HepG2 (cell line): ENCODE measurements at regions not wholly inside any gene's neighbourhood (a gene's known extent, or its start where the extent isn't known, plus 50 kb on each side); places are given as distances from the start of the nearest gene placed in this dataset.

Source experiments
- ATAC-seq: fragments of 200-7000 bp; cut with Tn5 transposase; 3 replicates; pipeline ENCODE4 v1.9.1; 2020; ENCODE audit warnings: mild to moderate bottlenecking, moderate library complexity
- BruUV-seq: library from RNA; stranded (reverse); fragments of 400-500 nt; replicated peaks from 2 replicates; lab custom pipeline; 2021; lab: Mats Ljungman, UMichigan
- CTCF ChIA-PET: fragments of 300-600 bp; formaldehyde crosslinking; extraction: SDS; loops from one replicate; lab custom pipeline; 2021; ENCODE audit warnings: low total read pairs, inconsistent platforms, low intra/inter-chr PET ratio; lab: Yijun Ruan, JAX
- POLR2A ChIA-PET: fragments of 350-600 bp; sonication (Branson Sonifier 250); formaldehyde crosslinking; loops from one replicate; lab custom pipeline; 2020; ENCODE audit warnings: antibody characterized with exemption, inconsistent platforms; lab: Yijun Ruan, JAX
- DNase-seq: peaks from one replicate; pipeline ENCODE4 v3.0.0-alpha.2; 2015; ENCODE audit warnings: low spot score
- FAIRE-seq: peaks from 3 replicates; lab custom pipeline; 2011; peaks lifted over from hg19 to GRCh38; lab: Jason Lieb, UNC
- H2AFZ ChIP-seq: one replicate; pipeline ENCODE4 v1.6.1; 2011; ENCODE audit warnings: low read length, inconsistent platforms
- H3K27ac ChIP-seq: fragments of 300-600 bp; 3 replicates; pipeline ENCODE4 v1.8.0; 2011; ENCODE audit warnings: mixed run types, mild to moderate bottlenecking, mixed read lengths, low read length, inconsistent platforms; ENCODE audit not compliant: insufficient read depth; ENCODE audit errors: extremely low read length
- H3K27me3 ChIP-seq, 2 experiments: fragments of 200-600 bp in 1 of 2; 2 replicates in 1 of 2; 3 replicates in 1 of 2; pipeline versions ENCODE4 v1.6.0 to v1.8.0; 2011; ENCODE audit warnings: low read length in 2 of 2, mild to moderate bottlenecking in 2 of 2, moderate library complexity in 2 of 2, inconsistent platforms in 1 of 2; ENCODE audit not compliant: insufficient read depth in 2 of 2, control insufficient read depth in 1 of 2
- H3K36me3 ChIP-seq, 2 experiments: fragments of 200-600 bp in 1 of 2; replicated peaks in 1 of 2; 2 replicates in 1 of 2; 3 replicates in 1 of 2; pipeline versions ENCODE4 v1.5.1 to v1.8.0; 2011; ENCODE audit warnings: low read length in 2 of 2, inconsistent platforms in 1 of 2; ENCODE audit not compliant: insufficient read depth in 2 of 2, control insufficient read depth in 1 of 2
- H3K4me1 ChIP-seq: 2 replicates; pipeline ENCODE4 v1.5.1; 2012; ENCODE audit warnings: low read length, inconsistent platforms; ENCODE audit not compliant: insufficient read depth
- H3K4me2 ChIP-seq: 2 replicates; pipeline ENCODE4 v1.6.0; 2011; ENCODE audit warnings: low read depth, low read length, inconsistent platforms
- H3K4me3 ChIP-seq, 3 experiments: fragments of 200-600 bp in 1 of 3; sonication (generic), shearing (Covaris generic) in 1 of 3; replicated peaks in 1 of 3; 2 replicates each; pipeline ENCODE4 v1.5.1; 2011 to 2016; ENCODE audit warnings: low read length in 3 of 3, inconsistent platforms in 2 of 3, low read depth in 2 of 3, mild to moderate bottlenecking in 2 of 3, control low read depth in 1 of 3, mixed read lengths in 1 of 3; ENCODE audit not compliant: insufficient read depth in 1 of 3
- H3K79me2 ChIP-seq: one replicate; pipeline ENCODE4 v1.6.1; 2011; ENCODE audit warnings: low read length, inconsistent platforms; ENCODE audit not compliant: insufficient read depth
- H3K9ac ChIP-seq: 2 replicates; pipeline ENCODE4 v1.6.0; 2011; ENCODE audit warnings: mild to moderate bottlenecking, low read depth, low read length, inconsistent platforms; ENCODE audit not compliant: insufficient read depth
- H3K9me3 ChIP-seq: 2 replicates; pipeline ENCODE4 v1.5.1; 2012; ENCODE audit warnings: mild to moderate bottlenecking, low read length
- H4K20me1 ChIP-seq: 2 replicates; pipeline ENCODE4 v1.6.0; 2011; ENCODE audit warnings: inconsistent platforms, mild to moderate bottlenecking, low read length, moderate library complexity; ENCODE audit not compliant: insufficient read depth
- ARNTL ChIP-seq: sonication (generic); formaldehyde crosslinking; IDR thresholded peaks from 2 replicates; pipeline ENCODE4 v1.4.0; 2020; ENCODE audit warnings: mild to moderate bottlenecking, missing genetic modification reagents
- FOXP1 ChIP-seq, 2 experiments: fragments of 450-650 bp in 1 of 2; IDR thresholded peaks; 2 replicates each; pipeline ENCODE4 v1.6.1; 2017 to 2018; ENCODE audit warnings: antibody characterized with exemption in 1 of 2
- KLF15 ChIP-seq: sonication (generic); formaldehyde crosslinking; IDR thresholded peaks from 2 replicates; pipeline ENCODE4 v1.8.1; 2023; ENCODE audit warnings: borderline replicate concordance, mild to moderate bottlenecking, inconsistent platforms, missing genetic modification reagents, mixed read lengths
- KMT2A ChIP-seq: sonication (generic); formaldehyde crosslinking; IDR thresholded peaks from 2 replicates; pipeline ENCODE4 v1.4.0; 2020; ENCODE audit warnings: missing genetic modification reagents
- PRDM15 ChIP-seq: sonication (generic); formaldehyde crosslinking; IDR thresholded peaks from 2 replicates; pipeline ENCODE4 v1.4.0; 2020; ENCODE audit warnings: missing genetic modification reagents
- SMAD9 ChIP-seq: sonication (generic); formaldehyde crosslinking; IDR thresholded peaks from 2 replicates; pipeline ENCODE4 v1.5.1; 2020; ENCODE audit warnings: mild to moderate bottlenecking, missing genetic modification reagents
- TFDP1 ChIP-seq: IDR thresholded peaks from 2 replicates; pipeline ENCODE4 v1.6.1; 2016; ENCODE audit warnings: missing compliant biosample characterization, missing genetic modification reagents, borderline replicate concordance
- YY1 ChIP-seq: IDR thresholded peaks from 2 replicates; pipeline ENCODE4 v1.6.1; 2011; ENCODE audit warnings: low read length, low read depth, moderate library complexity, mild to moderate bottlenecking; ENCODE audit not compliant: insufficient read depth, insufficient replicate concordance
- ZBTB10 ChIP-seq: sonication (generic); formaldehyde crosslinking; IDR thresholded peaks from 2 replicates; pipeline ENCODE4 v1.4.0; 2020; ENCODE audit warnings: missing genetic modification reagents, borderline replicate concordance
- ZNF275 ChIP-seq: sonication (generic); formaldehyde crosslinking; IDR thresholded peaks from 2 replicates; pipeline ENCODE4 v1.8.0; 2022; ENCODE audit warnings: missing genetic modification reagents, mild to moderate bottlenecking, inconsistent platforms, borderline replicate concordance
- ZNF567 ChIP-seq: sonication (generic); formaldehyde crosslinking; IDR thresholded peaks from 2 replicates; pipeline ENCODE4 v1.8.1; 2023; ENCODE audit warnings: mild to moderate bottlenecking, missing genetic modification reagents, borderline replicate concordance
- ZNF703 ChIP-seq: sonication (generic); formaldehyde crosslinking; IDR thresholded peaks from 2 replicates; pipeline ENCODE4 v1.5.1; 2020; ENCODE audit warnings: missing genetic modification reagents, mild to moderate bottlenecking, moderate library complexity, borderline replicate concordance
- ZNF775 ChIP-seq: sonication (generic); formaldehyde crosslinking; IDR thresholded peaks from 2 replicates; pipeline ENCODE4 v1.4.0; 2020; ENCODE audit warnings: missing genetic modification reagents, mild to moderate bottlenecking, moderate library complexity, borderline replicate concordance
- ZNF841 ChIP-seq: sonication (generic); formaldehyde crosslinking; IDR thresholded peaks from 2 replicates; pipeline ENCODE4 v1.8.1; 2023; ENCODE audit warnings: missing genetic modification reagents, borderline replicate concordance
- WGBS: methylation state at CpG from one replicate; pipeline ENCODE4 v1.1.6; 2017; ENCODE audit warnings: low lambda C conversion rate; 5-methylcytosine and 5-hydroxymethylcytosine counted together
- in situ Hi-C: cut with HindIII; loops from 2 replicates; pipeline ENCODE4 v1.10.0; 2017; ENCODE audit warnings: low pct_unique_long_range_greater_than_20kb; ENCODE audit not compliant: extremely low pct_ligation_motif_present
- intact Hi-C: fragments of 100-400 bp; cut with micrococcal nuclease; formaldehyde crosslinking; loops from one replicate; pipeline ENCODE4 v1.10.0; 2022; ENCODE audit not compliant: unreplicated experiment

GRCh38 chr3:74115906-74116305, 491.2 kb upstream of the PDZRN3 start (continued):
- TF ChIP-seq ARNTL (CRISPR knock-in tag) (no peak), FOXP1 (IDR thresholded peaks at IDR 0.05) (no peak), FOXP1 (CRISPR knock-in tag; IDR thresholded peaks at IDR 0.05) (no peak), ZNF775 (CRISPR knock-in tag) (no peak), KLF15 (no peak), KMT2A (no peak), YY1 (no peak)

GRCh38 chr3:74107451-74107850, 482.7 kb upstream of the PDZRN3 start:
- no peak overlapping the region for H2AFZ ChIP-seq
- intact Hi-C loops: no loop called here
- H3K9me3 ChIP-seq: peaks cover 14% of the 10 kb centered on the region
- H3K27ac ChIP-seq: no peak overlapping the region
- 0% methylated on average over 1 of the region's 2 CpGs for WGBS
- no peaks in the 10 kb centered on the region for H3K4me1 ChIP-seq
- no peaks in the 10 kb centered on the region for H3K79me2 ChIP-seq
- no peaks in the 10 kb centered on the region for H3K36me3 ChIP-seq
- FAIRE-seq: no peak
- ChIA-PET CTCF (no interaction called here), POLR2A (no interaction called here)
- no peak for ATAC-seq
- in situ Hi-C loops: no loop called here
- no peak overlapping the region for H3K4me3 ChIP-seq
- no TSS peak for BruUV-seq
- DNase-seq: no peak
- H3K27me3 ChIP-seq: no peaks in the 10 kb centered on the region
- H4K20me1 ChIP-seq: no peaks in the 10 kb centered on the region
- H3K4me2 ChIP-seq: no peak overlapping the region
- no peak overlapping the region for H3K9ac ChIP-seq
- TF ChIP-seq SMAD9 (CRISPR knock-in tag) (no peak), ZNF703 (CRISPR knock-in tag) (no peak), ZNF567 (no peak), PRDM15 (no peak), ZNF275 (CRISPR knock-in tag) (no peak), TFDP1 (no peak), ZBTB10 (CRISPR knock-in tag) (no peak), ZNF841 (CRISPR knock-in tag) (no peak)
